ENCODE measurements at regions not wholly inside any gene's neighbourhood (a gene's known extent, or its start where the extent isn't known, plus 50 kb on each side); places are given as distances from the start of the nearest gene placed in this dataset.

DNA sequence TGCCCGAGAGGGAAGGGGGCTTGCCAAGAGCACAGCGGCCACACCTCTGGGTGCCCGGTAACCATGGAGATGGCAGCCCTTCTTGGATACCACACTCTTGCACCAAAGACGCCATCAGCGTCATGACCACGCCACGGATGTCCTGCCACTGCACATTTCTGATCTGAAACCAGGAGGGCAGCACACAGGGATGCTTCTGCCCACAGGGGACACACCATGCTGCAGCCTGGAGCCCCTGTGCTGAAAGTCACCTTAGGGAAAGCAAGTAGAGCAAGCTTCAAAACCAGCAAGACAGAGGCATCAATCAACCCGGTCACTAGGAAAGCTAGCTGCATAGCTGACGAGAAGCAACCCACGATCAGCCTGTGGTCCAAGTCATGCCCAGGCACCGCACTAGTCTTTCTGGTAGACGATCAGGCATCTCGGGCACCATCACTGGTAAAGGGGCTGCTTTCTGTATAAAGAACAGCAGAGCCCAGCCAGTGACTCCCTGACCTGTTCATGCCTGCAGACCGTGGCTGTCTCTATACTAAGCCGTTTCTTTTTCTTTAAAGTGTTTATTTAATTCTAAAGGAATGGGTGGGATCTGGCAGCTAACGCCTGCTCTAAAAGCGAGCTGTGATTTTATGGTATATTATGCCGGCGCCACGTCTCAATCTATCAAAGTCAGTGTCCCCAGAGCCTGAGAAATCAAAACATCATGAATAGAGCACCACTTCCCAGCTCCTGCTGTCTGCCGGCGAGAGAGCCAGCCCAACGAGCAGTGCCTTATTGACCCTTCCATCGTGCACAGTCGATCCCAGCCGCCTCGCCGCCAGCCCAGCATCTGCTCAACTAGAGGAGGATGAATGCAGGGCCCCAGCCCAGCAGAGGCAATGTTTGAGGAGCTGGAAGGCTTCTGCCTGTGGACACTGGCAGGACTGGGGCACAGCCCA is 244.7 kb downstream of the RBFOX3 start:
- DNase-seq, result no peak

DNA sequence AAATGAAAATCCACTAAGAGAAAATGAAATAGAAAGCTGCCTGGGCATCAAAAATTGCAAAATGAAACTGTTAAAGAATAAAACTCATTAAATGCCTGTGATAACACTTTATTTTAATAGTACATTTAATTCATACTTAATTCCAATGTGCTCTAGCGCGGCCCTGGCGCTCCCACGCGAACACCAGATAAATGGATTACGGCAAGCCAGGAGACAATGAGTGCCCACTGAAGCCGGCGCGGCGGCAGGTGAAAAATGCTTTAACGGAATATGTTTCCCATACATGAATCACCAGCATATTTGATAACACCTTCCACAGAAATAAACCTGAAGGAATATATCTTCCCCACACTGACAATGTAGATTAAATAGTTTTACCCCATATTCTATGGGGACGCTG is 245.5 kb downstream of the RBFOX3 start:
- no peak for DNase-seq

- no peak for DNase-seq
These were observed 246.3 kb downstream of the RBFOX3 start for GRCh38 chr17:79364315-79365094.

DNA sequence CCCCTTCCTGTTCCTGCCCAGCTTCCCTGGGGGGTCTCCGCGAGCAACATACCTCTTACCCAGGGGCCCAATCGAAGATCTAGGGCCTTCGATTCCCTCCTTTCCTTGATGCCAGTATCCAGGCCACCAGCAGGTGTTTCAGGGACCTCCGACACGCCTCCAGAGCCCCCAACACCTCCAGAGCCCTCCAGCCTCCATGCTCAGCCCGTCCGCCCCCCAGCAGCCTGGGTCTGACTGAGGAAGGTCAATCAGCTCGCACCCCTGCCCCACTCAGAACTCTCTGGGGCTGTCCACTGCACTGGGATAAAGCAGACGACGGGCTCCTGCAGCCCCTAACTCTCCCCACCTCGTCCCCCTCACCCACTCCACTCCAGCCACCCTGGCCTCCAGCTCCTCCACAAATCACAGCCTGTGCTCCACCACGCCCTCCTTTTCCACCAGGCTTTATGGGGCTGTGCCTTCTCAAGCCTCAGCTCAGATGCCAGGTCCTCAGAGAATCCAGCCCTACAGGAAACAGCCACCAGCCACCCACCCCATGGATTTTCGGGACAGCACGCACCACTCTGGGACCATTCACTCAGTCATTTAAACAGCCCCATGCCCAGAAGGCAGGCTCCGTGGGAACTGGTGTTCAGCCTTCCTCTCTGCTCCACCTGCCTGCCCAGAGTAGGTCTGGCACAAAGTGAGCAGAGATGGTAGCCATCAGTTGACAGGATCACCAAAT is 247.1 kb downstream of the RBFOX3 start:
- no peak for DNase-seq

DNA sequence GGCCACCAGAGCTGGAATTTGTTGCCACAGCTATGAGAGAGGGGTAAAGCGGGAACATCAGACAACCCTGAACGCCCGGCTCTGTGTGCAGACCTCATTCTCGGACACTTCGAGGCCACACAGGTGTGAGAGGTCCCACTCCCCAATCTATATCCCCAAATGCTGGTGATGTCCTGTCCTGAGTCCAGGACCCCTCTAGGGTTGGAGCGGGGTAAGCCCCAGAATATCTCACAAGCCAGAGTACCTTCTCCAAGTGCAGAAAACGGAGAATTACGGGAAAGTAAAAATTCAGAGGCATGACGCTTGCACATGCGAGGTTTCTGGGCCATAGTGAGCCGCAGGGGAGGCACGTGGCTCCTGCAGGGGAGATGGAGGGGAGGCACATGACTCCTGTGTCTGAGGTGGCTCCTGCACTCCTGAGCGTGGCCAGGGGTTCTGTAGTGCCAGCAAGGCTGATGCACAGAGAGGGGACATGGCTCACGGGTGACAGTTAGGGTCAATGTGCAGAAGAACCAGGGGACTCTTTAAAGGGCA is 248.0 kb downstream of the RBFOX3 start:
- DNase-seq, result no peak

DNA sequence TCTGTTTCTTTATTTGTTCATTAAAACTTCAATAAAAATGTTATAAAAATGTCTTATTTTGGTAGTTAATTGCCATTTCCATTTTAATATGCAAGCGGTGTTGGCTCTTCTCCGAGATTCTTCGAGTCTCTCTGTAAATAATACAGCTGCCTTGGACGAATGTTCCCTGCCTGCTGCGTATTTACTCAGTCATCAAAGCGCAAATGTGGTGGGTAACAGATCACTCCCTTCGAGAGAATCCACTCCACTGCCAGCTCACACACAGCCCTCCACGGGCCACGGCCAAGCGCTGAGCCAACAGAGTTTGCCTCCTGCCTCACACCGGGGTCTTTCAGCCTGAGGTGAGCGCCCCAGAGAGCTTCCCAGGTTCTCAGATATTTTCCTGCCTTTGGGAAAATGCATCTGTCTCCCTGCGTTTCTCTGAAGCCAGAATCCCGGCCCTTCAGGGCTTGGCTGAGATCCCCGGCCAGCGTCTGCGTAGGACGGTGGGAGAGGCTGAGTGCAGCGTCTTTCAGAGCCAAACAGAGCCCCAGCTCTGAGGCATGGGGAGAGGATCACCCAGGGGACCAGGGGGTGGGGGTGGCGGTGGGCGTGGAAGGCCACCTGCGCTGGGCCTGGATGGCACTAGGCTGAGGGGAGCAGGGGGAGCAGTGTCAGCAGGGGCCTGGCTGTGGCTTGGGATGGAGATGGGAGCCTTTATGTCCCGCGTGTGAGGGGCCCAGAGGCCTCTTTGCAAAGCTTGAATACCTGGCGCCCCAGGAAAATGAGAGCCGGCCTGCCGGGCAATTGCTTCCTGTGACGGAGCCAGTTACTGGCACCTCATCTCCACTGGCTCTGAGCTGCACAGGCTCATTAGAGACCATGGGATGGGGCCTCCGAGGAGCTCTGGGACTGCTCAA is 248.7 kb downstream of the RBFOX3 start:
- no peak for DNase-seq

DNA sequence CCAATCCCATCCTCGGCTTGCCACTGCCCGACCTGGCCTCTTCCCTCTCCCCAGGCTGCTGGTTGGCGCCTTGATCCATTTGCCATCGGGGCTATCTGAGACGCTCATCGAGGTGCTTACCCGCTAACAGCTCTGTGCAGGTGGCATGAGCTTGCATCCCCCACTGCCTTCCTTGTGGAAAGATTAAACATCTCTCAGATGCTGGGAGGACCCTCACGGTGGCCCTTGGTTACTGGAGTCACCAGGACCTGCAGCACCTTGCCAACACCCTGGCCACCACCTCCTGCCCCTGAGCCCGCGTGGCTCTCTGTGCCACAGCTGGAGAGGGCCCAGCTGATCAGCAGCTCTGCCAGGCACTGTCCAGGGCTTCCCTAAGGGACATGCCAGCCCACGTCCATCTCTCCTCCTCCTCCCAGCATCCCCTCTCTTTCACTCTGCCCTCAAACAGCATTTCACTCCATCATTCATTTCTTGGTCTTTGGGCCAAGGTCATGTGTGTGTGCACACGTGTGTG is 249.6 kb downstream of the RBFOX3 start:
- DNase-seq, result no peak

DNA sequence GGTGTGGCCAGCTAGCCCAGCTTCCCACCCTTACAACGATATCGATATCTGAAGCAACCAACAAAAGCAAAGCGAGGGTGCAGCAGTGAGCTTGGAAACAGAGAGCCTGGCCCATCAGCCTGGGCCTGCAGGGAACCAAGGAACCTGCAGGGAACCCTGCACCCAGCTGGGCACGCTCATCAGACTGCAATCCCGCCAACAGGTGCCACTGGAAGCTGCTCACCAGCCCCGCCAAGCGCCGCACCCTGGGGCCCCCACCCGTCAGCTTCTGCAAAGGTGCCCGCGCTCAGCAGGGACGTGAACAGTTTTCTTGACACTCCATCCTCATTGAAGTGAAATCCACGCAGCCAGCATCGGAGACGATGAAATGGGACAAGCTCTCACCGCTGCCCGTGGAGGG is 250.7 kb downstream of the RBFOX3 start:
- no peak for DNase-seq

GRCh38 chr17:79356839-79357447 is 253.9 kb downstream of the RBFOX3 start:
- DNase-seq, result no peak

GRCh38 chr17:79355165-79355564 is 255.7 kb downstream of the RBFOX3 start:
- DNase-seq, result no peak

- DNase-seq, result no peak
These were observed 256.6 kb downstream of the RBFOX3 start for GRCh38 chr17:79354173-79354820.

- no peak for DNase-seq
These were observed 257.3 kb downstream of the RBFOX3 start for GRCh38 chr17:79353548-79353947.

DNA sequence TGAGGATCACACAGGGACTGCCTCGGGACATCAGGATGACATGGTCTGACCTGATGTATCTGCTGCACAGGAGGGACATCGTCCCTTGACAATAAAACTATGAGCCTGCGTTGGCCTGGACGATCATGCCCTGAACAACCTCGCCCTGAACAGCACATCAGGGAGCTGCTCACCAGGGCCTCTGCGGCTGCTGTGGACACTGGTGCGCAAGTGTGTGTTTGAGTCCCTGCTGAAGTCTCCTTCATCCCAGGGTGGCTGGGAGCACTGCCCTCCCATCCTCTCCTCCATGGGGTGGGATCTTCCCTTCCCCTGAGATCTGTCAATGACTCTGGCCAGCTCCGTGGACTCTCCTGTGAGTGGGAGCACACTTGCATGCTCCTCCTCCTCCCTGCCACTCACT is 257.8 kb downstream of the RBFOX3 start:
- no peak for DNase-seq

DNA sequence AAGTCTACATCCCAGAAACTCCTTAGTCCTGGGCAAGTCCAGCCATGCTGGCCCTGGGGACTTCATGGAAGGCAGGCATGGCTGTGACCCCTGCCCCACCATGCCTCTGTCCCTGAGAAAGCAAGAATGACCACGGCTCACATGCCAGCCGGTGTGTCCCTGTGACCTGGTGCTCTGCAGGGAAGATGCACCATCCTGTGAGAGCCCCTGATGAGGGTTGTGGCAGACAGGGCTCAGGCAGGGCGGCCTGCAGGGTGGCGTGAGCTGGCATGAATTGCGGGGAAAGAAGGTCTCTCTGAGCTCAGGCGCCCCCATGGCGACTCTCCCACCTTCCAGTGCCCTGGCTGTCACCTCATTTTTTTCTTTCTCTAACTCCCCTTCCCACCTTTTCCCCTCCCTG is 260.3 kb downstream of the RBFOX3 start:
- no peak for DNase-seq

- no peak for DNase-seq
These were observed 261.1 kb downstream of the RBFOX3 start for GRCh38 chr17:79349506-79350400.

DNA sequence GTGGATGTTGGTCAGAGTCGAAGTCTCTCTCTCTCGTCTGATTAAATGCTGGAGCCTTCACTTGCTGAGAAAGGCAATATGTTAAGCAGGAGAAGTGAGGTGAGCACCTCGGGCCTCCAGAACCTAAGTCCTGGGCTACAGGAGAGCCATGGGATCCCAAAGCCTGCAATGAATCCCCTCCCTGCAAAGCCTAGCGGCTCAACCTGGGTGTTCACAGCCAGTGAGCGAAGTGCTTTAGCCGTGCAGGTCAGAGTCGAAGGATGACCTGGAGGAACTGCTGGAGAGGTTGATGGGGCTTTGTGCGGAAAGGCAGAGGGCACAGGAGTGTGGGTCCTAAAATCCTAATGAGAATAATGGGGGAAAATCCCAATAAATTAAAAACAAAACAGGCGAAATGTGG is 267.8 kb downstream of the ENGASE start:
- no peak for DNase-seq

DNA sequence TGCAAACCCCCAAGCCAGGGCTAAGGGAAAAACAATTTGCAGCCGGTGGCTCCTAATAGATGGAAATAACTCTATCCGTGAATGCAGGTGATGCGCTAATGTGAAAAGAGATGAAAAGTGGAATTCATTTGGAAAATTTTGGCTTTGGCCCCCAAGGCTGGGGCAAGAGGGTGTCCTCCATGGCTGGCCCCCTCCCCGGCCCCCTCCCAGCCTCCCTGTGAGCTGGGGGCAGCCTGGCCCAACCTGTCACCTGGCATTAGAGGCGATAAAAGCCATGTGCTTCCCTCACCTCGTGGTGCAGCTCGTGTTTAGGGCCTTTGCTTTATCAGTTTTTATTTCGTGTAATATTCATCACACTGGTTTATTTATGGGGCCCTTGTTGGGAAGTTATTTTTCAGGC is 267.2 kb downstream of the ENGASE start:
- DNase-seq, result no peak

- no peak for DNase-seq
These were observed 266.7 kb downstream of the ENGASE start for GRCh38 chr17:79341222-79341780.
